HG03460 (cell line): ENCODE measurements at regions not wholly inside any gene's neighbourhood (a gene's known extent, or its start where the extent isn't known, plus 50 kb on each side); places are given as distances from the start of the nearest gene placed in this dataset.
"Not testable (repeated sequence)": the region's sequence is repeated elsewhere in the genome, so short reads cannot be mapped to it uniquely, and the experiment has no call there.

ENCODE experiments used
- ATAC-seq: cut with Tn5 transposase; IDR thresholded peaks from one replicate; pipeline ENCODE4 v1.9.1; 2021; ENCODE audit not compliant: unreplicated experiment

- no peak for ATAC-seq
These were observed 104.7 kb upstream of the TRIM2 start for GRCh38 chr4:153099391-153100140.

GRCh38 chr4:153106736-153107135 lies 97.5 kb upstream of the TRIM2 start:
- not testable (repeated sequence) for ATAC-seq

GRCh38 chr4:153107246-153107645 lies 97.0 kb upstream of the TRIM2 start:
- ATAC-seq, result no peak

- ATAC-seq, result no peak
These were observed 94.9 kb upstream of the TRIM2 start for GRCh38 chr4:153109296-153109849.

GRCh38 chr4:153110739-153111138 lies 93.5 kb upstream of the TRIM2 start:
- no peak for ATAC-seq

- ATAC-seq, result no peak
These were observed 92.7 kb upstream of the TRIM2 start for GRCh38 chr4:153111426-153112040.

GRCh38 chr4:153112041-153112441 lies 92.2 kb upstream of the TRIM2 start:
- ATAC-seq, result no peak

- no peak for ATAC-seq
These were observed 91.0 kb upstream of the TRIM2 start for GRCh38 chr4:153113061-153113837.

GRCh38 chr4:153113838-153114105 lies 90.5 kb upstream of the TRIM2 start:
- no peak for ATAC-seq

GRCh38 chr4:153114771-153115321 lies 89.4 kb upstream of the TRIM2 start:
- no peak for ATAC-seq

- peak; percentile 85 for ATAC-seq
These were observed 88.6 kb upstream of the TRIM2 start for GRCh38 chr4:153115322-153116290.

- ATAC-seq, result no peak
These were observed 88.0 kb upstream of the TRIM2 start for GRCh38 chr4:153116291-153116680.

- ATAC-seq, result no peak
These were observed 87.4 kb upstream of the TRIM2 start for GRCh38 chr4:153116801-153117200.

GRCh38 chr4:153117554-153117953 lies 86.7 kb upstream of the TRIM2 start:
- ATAC-seq, result no peak

GRCh38 chr4:153119626-153120025 lies 84.6 kb upstream of the TRIM2 start:
- no peak for ATAC-seq

- ATAC-seq, result no peak
These were observed 84.0 kb upstream of the TRIM2 start for GRCh38 chr4:153120235-153120634.

GRCh38 chr4:153122855-153123254 lies 81.4 kb upstream of the TRIM2 start:
- ATAC-seq, result no peak

GRCh38 chr4:153126137-153126536 lies 78.1 kb upstream of the TRIM2 start:
- no peak for ATAC-seq

GRCh38 chr4:153127760-153128494 lies 76.3 kb upstream of the TRIM2 start:
- ATAC-seq, result peak; percentile 67

- no peak for ATAC-seq
These were observed 72.6 kb upstream of the TRIM2 start for GRCh38 chr4:153131596-153131995.
